ENCODE measurements at regions not wholly inside any gene's neighbourhood (a gene's known extent, or its start where the extent isn't known, plus 50 kb on each side); places are given as distances from the start of the nearest gene placed in this dataset.

DNA sequence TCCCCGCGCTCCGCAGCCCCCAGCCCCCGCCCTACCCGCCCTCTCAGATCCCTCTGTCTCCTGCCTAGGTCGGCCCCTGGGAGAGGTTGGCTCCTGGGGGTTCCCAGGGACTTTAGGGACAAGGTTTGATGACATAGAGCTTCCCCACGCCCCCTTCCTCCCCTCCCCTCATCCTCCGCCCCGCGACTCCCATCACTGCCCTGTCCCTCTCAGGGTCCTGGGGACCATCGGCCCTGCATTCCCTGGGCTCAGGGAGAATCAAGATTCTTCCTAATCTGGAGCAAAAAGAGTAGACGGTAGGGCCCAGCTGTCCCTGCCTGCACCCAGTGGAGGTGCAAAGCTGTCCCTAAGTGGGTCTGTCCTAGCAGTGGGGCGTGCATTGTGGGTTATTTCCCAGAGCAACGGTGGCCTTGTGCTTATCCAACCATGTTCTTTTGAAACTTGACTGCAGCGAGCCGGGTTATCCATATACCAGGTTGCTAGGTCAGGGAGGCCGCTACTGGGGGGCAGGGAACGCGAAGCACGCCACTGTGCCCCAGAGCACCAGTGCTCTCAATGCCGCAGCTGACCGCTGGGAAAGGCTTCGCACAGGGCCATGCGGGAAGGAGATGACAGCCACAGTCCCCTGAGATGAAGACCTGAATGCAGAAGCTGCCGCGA lies 124.4 kb upstream of the PRMT8 start:
- TF ChIP-seq CTCF (IDR thresholded peaks at IDR 0.05) (no peak), ZFX (IDR thresholded peaks at IDR 0.05; ENCODE audit: borderline replicate concordance) (no peak)

Measured in 22Rv1 (cell line).